ENCODE measurements at regions not wholly inside any gene's neighbourhood (a gene's known extent, or its start where the extent isn't known, plus 50 kb on each side); places are given as distances from the start of the nearest gene placed in this dataset.

DNA sequence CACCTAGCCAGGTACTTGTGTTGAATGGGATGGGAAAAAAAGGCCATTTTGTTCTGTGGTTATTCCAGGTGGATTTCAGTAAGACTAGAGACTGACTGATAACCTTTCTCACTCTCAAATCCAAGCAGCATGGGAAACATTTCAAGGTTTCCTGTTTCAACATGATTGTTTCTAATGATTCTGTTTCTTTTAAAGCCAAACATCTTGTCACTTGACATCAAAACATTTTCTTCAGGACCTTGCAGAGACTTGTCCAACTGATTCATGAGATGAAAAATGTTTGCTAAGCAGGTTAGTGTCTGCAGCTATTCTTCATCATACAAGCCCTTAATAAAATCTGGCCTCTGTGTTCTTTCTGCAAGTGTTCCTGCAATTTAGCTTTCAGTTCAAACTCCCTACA is 456.5 kb upstream of the CWC22 start:
- TF ChIP-seq, protein P1, sequence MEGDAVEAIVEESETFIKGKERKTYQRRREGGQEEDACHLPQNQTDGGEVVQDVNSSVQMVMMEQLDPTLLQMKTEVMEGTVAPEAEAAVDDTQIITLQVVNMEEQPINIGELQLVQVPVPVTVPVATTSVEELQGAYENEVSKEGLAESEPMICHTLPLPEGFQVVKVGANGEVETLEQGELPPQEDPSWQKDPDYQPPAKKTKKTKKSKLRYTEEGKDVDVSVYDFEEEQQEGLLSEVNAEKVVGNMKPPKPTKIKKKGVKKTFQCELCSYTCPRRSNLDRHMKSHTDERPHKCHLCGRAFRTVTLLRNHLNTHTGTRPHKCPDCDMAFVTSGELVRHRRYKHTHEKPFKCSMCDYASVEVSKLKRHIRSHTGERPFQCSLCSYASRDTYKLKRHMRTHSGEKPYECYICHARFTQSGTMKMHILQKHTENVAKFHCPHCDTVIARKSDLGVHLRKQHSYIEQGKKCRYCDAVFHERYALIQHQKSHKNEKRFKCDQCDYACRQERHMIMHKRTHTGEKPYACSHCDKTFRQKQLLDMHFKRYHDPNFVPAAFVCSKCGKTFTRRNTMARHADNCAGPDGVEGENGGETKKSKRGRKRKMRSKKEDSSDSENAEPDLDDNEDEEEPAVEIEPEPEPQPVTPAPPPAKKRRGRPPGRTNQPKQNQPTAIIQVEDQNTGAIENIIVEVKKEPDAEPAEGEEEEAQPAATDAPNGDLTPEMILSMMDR (IDR thresholded peaks at IDR 0.05) = no peak
- ATAC-seq = no peak
- DNase-seq = no peak

DNA sequence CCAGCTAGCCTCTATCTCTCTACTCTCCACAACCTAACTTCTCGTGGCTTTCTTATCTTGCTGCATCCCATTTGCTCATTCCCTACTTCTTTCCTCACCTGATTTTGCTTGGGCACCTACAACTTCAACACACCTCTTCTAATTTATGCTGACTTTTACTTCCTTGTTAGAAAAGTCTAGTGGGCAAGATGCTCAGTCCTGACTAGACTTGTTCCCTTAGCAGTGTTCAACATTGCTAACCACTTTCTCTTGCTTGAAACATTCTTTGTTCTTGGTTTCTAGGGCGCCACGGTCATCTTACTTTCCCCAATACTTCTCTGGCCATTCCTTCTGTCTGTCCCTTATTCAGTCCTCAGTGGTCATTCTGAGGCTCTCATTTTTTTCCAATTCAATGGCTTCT is 454.7 kb upstream of the CWC22 start:
- ATAC-seq (no peak), DNase-seq (no peak)
- H3K27me3 ChIP-seq (ENCODE audit: low read depth) = no peaks in the 10 kb centered on the region
- H3K27ac ChIP-seq = no peak overlapping the region
- no peak overlapping the region for H3K4me3 ChIP-seq
- TF ChIP-seq, protein P1 (IDR thresholded peaks at IDR 0.05) = no peak
- H3K9me3 ChIP-seq = no peaks in the 10 kb centered on the region
- H3K4me1 ChIP-seq = no peaks in the 10 kb centered on the region
- no peaks in the 10 kb centered on the region for H3K36me3 ChIP-seq
- intact Hi-C loops (cut with DNase I) = no loop called here

More for the DNA sequence above, 456.5 kb upstream of the CWC22 start:
- no peaks in the 10 kb centered on the region for H3K36me3 ChIP-seq
- H3K4me1 ChIP-seq = no peaks in the 10 kb centered on the region
- peaks cover 3% of the 10 kb centered on the region for H3K9me3 ChIP-seq
- H3K27ac ChIP-seq = no peak overlapping the region
- intact Hi-C loops (cut with DNase I) = no loop called here
- no peaks in the 10 kb centered on the region for H3K27me3 ChIP-seq (ENCODE audit: low read depth)
- H3K4me3 ChIP-seq = no peak overlapping the region

DNA sequence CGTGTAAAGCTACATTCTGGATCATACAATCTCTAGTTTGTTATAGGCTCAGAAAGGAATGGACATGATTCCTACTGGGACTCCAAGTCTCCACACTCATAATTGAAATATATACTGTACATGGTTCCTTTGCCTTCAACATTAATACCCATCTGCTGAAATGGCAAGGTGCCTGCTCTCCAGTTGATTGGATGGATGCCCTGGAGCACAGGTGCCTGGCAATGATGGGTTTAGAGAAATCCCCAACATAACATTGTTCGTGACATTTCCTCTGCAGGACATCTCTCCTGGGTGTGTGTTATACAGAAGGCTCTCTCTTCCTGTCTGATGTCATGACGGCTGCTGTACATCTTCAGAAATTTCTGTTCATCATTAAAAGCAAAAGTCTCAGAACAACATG is 449.7 kb upstream of the CWC22 start:
- Histone ChIP-seq H3K27me3 (ENCODE audit: low read depth) (no peaks in the 10 kb centered on the region), H3K27ac (no peak overlapping the region), H3K9me3 (no peaks in the 10 kb centered on the region), H3K4me1 (no peaks in the 10 kb centered on the region), H3K36me3 (no peaks in the 10 kb centered on the region), H3K4me3 (no peak overlapping the region)
- ATAC-seq (no peak), DNase-seq (no peak)
- TF ChIP-seq, protein P1 (IDR thresholded peaks at IDR 0.05) = no peak
- intact Hi-C loops (cut with DNase I) = no loop called here

- H3K4me1 ChIP-seq = no peaks in the 10 kb centered on the region
- no peaks in the 10 kb centered on the region for H3K27me3 ChIP-seq (ENCODE audit: low read depth)
- H3K36me3 ChIP-seq = no peaks in the 10 kb centered on the region
- H3K27ac ChIP-seq = no peak overlapping the region
- no peak overlapping the region for H3K4me3 ChIP-seq
- ATAC-seq (no peak), DNase-seq (no peak)
- TF ChIP-seq, protein P1 (IDR thresholded peaks at IDR 0.05) = no peak
- H3K9me3 ChIP-seq = no peaks in the 10 kb centered on the region
- intact Hi-C loops (cut with DNase I) = no loop called here
Measured at GRCh38 chr2:180450841-180451240, 443.7 kb upstream of the CWC22 start.

GRCh38 chr2:180449171-180449915 is 442.2 kb upstream of the CWC22 start:
- ATAC-seq = no peak

More at GRCh38 chr2:180449171-180449915, 442.2 kb upstream of the CWC22 start:
- H3K9me3 ChIP-seq = no peaks in the 10 kb centered on the region
- H3K27ac ChIP-seq = no peak overlapping the region
- TF ChIP-seq, protein P1 (IDR thresholded peaks at IDR 0.05) = no peak
- H3K27me3 ChIP-seq (ENCODE audit: low read depth) = no peaks in the 10 kb centered on the region
- intact Hi-C loops (cut with DNase I) = no loop called here
- no peaks in the 10 kb centered on the region for H3K4me1 ChIP-seq
- no peak for DNase-seq
- no peak overlapping the region for H3K4me3 ChIP-seq
- H3K36me3 ChIP-seq = no peaks in the 10 kb centered on the region
